DND-41 (cell line): ENCODE measurements at regions not wholly inside any gene's neighbourhood (a gene's known extent, or its start where the extent isn't known, plus 50 kb on each side); places are given as distances from the start of the nearest gene placed in this dataset.

Experiments used
- ATAC-seq: fragments of 200-7000 bp; cut with Tn5 transposase; 3 replicates; pipeline ENCODE4 v1.9.1; 2021; ENCODE audit warnings: low read depth; ENCODE audit not compliant: insufficient read depth
- DNase-seq: peaks from one replicate; pipeline ENCODE4 v3.0.0-alpha.2; 2020
- H2AFZ ChIP-seq: 2 replicates; pipeline ENCODE4 v1.6.0; 2012; ENCODE audit warnings: low read depth, low read length
- H3K27ac ChIP-seq: 2 replicates; pipeline ENCODE4 v1.5.1; 2012; ENCODE audit warnings: low read length, inconsistent platforms
- H3K27me3 ChIP-seq: fragments of 200-600 bp; sonication (generic); 2 replicates; pipeline ENCODE4 v1.6.0; 2012; ENCODE audit warnings: low read length, mild to moderate bottlenecking, inconsistent platforms; ENCODE audit not compliant: insufficient read depth, poor library complexity
- H3K36me3 ChIP-seq: 2 replicates; pipeline ENCODE4 v1.5.1; 2012; ENCODE audit warnings: low read length, inconsistent platforms; ENCODE audit not compliant: insufficient read depth
- H3K4me1 ChIP-seq: 2 replicates; pipeline ENCODE4 v1.5.1; 2012; ENCODE audit warnings: mild to moderate bottlenecking, low read length; ENCODE audit not compliant: insufficient read depth
- H3K4me2 ChIP-seq: 2 replicates; pipeline ENCODE4 v1.6.0; 2012; ENCODE audit warnings: mild to moderate bottlenecking, moderate library complexity, low read length, inconsistent platforms; ENCODE audit not compliant: insufficient read depth
- H3K4me3 ChIP-seq, 2 experiments: fragments of 200-600 bp in 1 of 2; shearing (Covaris generic) in 1 of 2; 2 replicates each; pipeline ENCODE4 v1.5.1; 2012 to 2016; ENCODE audit warnings: inconsistent platforms in 2 of 2, low read length in 2 of 2, mild to moderate bottlenecking in 2 of 2, low read depth in 1 of 2, moderate library complexity in 1 of 2
- H3K79me2 ChIP-seq: 2 replicates; pipeline ENCODE4 v1.6.0; 2012; ENCODE audit warnings: low read length, inconsistent platforms; ENCODE audit not compliant: insufficient read depth
- H3K9ac ChIP-seq: 2 replicates; pipeline ENCODE4 v1.6.0; 2012; ENCODE audit warnings: low read depth, mild to moderate bottlenecking, inconsistent platforms, low read length, moderate library complexity
- H3K9me3 ChIP-seq: 2 replicates; pipeline ENCODE4 v1.5.1; 2012; ENCODE audit warnings: low read length, moderate library complexity, mild to moderate bottlenecking, inconsistent platforms; ENCODE audit not compliant: insufficient read depth, severe bottlenecking
- H4K20me1 ChIP-seq: 2 replicates; pipeline ENCODE4 v1.6.0; 2012; ENCODE audit warnings: low read length; ENCODE audit not compliant: insufficient read depth
- EZH2 ChIP-seq: IDR thresholded peaks from 3 replicates; pipeline ENCODE4 v1.6.1; 2012; ENCODE audit warnings: borderline replicate concordance, low read depth, mild to moderate bottlenecking, moderate library complexity, low read length, inconsistent platforms; ENCODE audit not compliant: severe bottlenecking
- TF ChIP-seq, protein P1 (sequence below): IDR thresholded peaks from 2 replicates; pipeline ENCODE4 v1.5.1; 2012; ENCODE audit warnings: borderline replicate concordance, low read length, moderate library complexity, mild to moderate bottlenecking; ENCODE audit not compliant: poor library complexity, severe bottlenecking; ENCODE audit errors: extremely low read depth

DNA sequence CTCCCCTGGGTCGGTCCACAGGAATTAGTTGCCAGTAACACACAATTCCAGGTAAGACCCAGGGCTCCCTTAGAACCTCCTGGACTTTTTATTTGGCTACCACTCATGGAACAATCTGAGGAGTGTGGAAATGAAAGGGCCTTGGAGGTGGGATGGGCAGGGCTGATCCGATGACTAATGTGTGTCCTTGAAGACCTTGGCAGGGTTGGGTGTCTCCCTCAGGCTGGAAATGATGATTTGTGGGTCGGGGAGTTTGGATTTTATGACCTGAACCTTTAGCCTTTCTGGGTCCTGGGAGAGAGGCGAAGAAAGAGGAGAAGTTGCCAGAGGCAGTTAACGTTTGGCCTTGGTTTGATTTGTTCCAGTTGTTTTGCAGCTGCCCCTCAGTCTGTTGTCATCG is 425.0 kb downstream of the MID1IP1 start:
- H3K27ac ChIP-seq = no peak overlapping the region
- H3K79me2 ChIP-seq = no peaks in the 10 kb centered on the region
- DNase-seq (no peak), ATAC-seq (no peak)
- H2AFZ ChIP-seq = no peak overlapping the region
- H3K36me3 ChIP-seq = no peaks in the 10 kb centered on the region
- TF ChIP-seq EZH2 = no peak
- TF ChIP-seq, protein P1, sequence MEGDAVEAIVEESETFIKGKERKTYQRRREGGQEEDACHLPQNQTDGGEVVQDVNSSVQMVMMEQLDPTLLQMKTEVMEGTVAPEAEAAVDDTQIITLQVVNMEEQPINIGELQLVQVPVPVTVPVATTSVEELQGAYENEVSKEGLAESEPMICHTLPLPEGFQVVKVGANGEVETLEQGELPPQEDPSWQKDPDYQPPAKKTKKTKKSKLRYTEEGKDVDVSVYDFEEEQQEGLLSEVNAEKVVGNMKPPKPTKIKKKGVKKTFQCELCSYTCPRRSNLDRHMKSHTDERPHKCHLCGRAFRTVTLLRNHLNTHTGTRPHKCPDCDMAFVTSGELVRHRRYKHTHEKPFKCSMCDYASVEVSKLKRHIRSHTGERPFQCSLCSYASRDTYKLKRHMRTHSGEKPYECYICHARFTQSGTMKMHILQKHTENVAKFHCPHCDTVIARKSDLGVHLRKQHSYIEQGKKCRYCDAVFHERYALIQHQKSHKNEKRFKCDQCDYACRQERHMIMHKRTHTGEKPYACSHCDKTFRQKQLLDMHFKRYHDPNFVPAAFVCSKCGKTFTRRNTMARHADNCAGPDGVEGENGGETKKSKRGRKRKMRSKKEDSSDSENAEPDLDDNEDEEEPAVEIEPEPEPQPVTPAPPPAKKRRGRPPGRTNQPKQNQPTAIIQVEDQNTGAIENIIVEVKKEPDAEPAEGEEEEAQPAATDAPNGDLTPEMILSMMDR = no peak
- no peak overlapping the region for H3K9ac ChIP-seq
- no peaks in the 10 kb centered on the region for H4K20me1 ChIP-seq
- no peaks in the 10 kb centered on the region for H3K27me3 ChIP-seq
- H3K4me1 ChIP-seq = no peaks in the 10 kb centered on the region
- no peak overlapping the region for H3K4me2 ChIP-seq
- no peak overlapping the region for H3K4me3 ChIP-seq
- H3K9me3 ChIP-seq = no peaks in the 10 kb centered on the region

DNA sequence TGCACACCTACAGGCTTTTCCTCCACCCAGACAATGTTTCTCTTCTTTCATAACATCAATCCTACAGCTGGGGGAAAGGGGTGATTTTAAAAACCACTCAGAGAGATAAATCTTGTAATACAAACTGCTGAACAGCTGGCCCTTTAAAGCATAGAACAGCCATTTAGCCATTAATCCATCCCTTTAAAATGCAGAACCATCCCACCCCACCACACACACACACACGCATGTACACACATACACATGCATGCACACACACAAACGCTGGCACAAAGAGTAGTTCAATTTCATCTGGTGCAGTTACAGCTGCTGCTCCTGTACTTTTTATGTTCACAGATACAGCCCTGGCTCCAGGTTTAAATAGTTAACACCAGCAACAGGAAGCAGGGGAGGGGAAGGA is 426.1 kb downstream of the MID1IP1 start:
- Histone ChIP-seq H3K27me3 (no peaks in the 10 kb centered on the region), H3K9me3 (no peaks in the 10 kb centered on the region), H3K79me2 (no peaks in the 10 kb centered on the region), H3K9ac (no peak overlapping the region), H2AFZ (no peak overlapping the region), H3K4me2 (no peak overlapping the region), H3K4me3 (no peak overlapping the region), H3K36me3 (no peaks in the 10 kb centered on the region), H4K20me1 (no peaks in the 10 kb centered on the region), H3K4me1 (no peaks in the 10 kb centered on the region), H3K27ac (no peak overlapping the region)
- no peak for DNase-seq
- TF ChIP-seq, protein P1 = no peak
- TF ChIP-seq EZH2 = no peak
- ATAC-seq = no peak

DNA sequence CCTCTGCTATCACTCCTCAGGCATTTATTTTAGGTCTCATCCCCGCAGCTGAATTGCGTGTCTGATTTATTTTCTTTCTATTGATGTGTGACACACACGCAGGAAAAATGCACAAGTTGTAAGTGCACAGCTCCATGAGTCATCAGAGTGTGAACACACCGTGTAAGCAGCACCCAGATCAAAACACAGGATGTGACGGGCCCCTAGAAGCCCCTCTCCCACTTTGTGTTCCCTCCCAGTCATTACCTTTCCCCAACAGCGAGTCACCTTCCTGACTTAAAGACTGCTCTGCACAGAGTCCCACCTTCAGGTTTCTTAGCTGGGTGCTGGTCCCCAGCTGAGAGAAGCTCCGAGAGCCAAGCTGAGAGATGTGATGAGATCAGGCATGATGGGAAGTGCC is 436.7 kb downstream of the MID1IP1 start:
- no peak for ATAC-seq
- Histone ChIP-seq H3K36me3 (no peaks in the 10 kb centered on the region), H3K4me1 (no peaks in the 10 kb centered on the region), H3K4me2 (no peak overlapping the region), H3K27me3 (no peaks in the 10 kb centered on the region), H2AFZ (no peak overlapping the region), H3K79me2 (no peaks in the 10 kb centered on the region), H3K4me3 (no peak overlapping the region), H3K9ac (no peak overlapping the region), H3K27ac (no peak overlapping the region), H4K20me1 (no peaks in the 10 kb centered on the region), H3K9me3 (no peaks in the 10 kb centered on the region)
- no peak for TF ChIP-seq EZH2
- TF ChIP-seq, protein P1 = no peak
- no peak for DNase-seq

DNA sequence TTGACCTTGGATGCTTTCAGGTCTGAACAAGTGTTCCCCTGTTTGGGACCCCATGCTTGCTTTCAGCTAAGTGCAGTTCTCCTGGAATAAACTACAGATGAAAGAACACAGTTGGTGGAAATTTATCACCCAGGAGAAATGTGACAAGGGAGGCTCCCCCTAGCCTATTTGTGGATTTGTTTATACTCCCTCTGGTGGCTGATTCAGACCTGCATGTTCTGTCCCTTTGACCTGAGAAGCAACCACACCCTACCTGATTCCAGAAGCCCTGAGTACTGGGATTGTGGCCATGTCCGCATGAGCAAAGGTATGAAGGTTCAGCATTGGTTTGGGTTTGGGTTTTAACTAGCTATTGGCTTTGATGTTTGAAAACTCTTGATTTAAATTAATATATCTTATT is 440.9 kb downstream of the MID1IP1 start:
- DNase-seq (peak; percentile 14), ATAC-seq (no peak)
- no peaks in the 10 kb centered on the region for H3K79me2 ChIP-seq
- TF ChIP-seq EZH2 = no peak
- TF ChIP-seq, protein P1 = peak; percentile 60
- no peak overlapping the region for H3K4me3 ChIP-seq
- no peaks in the 10 kb centered on the region for H3K9me3 ChIP-seq
- H3K27me3 ChIP-seq = no peaks in the 10 kb centered on the region
- H3K4me2 ChIP-seq = no peak overlapping the region
- no peaks in the 10 kb centered on the region for H3K36me3 ChIP-seq
- no peak overlapping the region for H2AFZ ChIP-seq
- H4K20me1 ChIP-seq = no peaks in the 10 kb centered on the region
- no peak overlapping the region for H3K27ac ChIP-seq
- no peaks in the 10 kb centered on the region for H3K4me1 ChIP-seq
- no peak overlapping the region for H3K9ac ChIP-seq
